ENCODE measurements at regions not wholly inside any gene's neighbourhood (a gene's known extent, or its start where the extent isn't known, plus 50 kb on each side); places are given as distances from the start of the nearest gene placed in this dataset.

- Histone ChIP-seq H3K27me3 (ENCODE audit: control insufficient read depth, insufficient read depth, low read length) (no peaks in the 10 kb centered on the region), H3K4me3 (ENCODE audit: low read depth, low read length) (no peak overlapping the region), H3K27ac (ENCODE audit: low read depth, low read length) (no peak overlapping the region), H3K9me3 (ENCODE audit: control insufficient read depth, insufficient read depth, low read length) (peaks cover 30% of the 10 kb centered on the region)
- ChIA-PET CTCF (no interaction called here), POLR2A (no interaction called here)
- TF ChIP-seq CTCF (IDR thresholded peaks at IDR 0.05; ENCODE audit: low read depth, low read length) = no peak
- no peak for DNase-seq (ENCODE audit: low read depth, low spot score)
Measured at GRCh38 chr12:125966641-125967040, 901.4 kb downstream of the AACS start.

- DNase-seq (ENCODE audit: low read depth, low spot score) = no peak
- Histone ChIP-seq H3K27me3 (ENCODE audit: control insufficient read depth, insufficient read depth, low read length) (no peaks in the 10 kb centered on the region), H3K4me3 (ENCODE audit: low read depth, low read length) (no peak overlapping the region), H3K27ac (ENCODE audit: low read depth, low read length) (no peak overlapping the region), H3K9me3 (ENCODE audit: control insufficient read depth, insufficient read depth, low read length) (peaks cover 32% of the 10 kb centered on the region)
- ChIA-PET POLR2A (no interaction called here), CTCF (no interaction called here)
- no peak for TF ChIP-seq CTCF (IDR thresholded peaks at IDR 0.05; ENCODE audit: low read depth, low read length)
Measured at GRCh38 chr12:125968413-125968812, 903.2 kb downstream of the AACS start.

GRCh38 chr12:125971981-125972380 lies 906.7 kb downstream of the AACS start:
- peaks cover 33% of the 10 kb centered on the region for H3K9me3 ChIP-seq (ENCODE audit: control insufficient read depth, insufficient read depth, low read length)
- H3K27ac ChIP-seq (ENCODE audit: low read depth, low read length) = no peak overlapping the region
- no peak for DNase-seq (ENCODE audit: low read depth, low spot score)
- H3K4me3 ChIP-seq (ENCODE audit: low read depth, low read length) = no peak overlapping the region
- CTCF ChIA-PET = no interaction called here
- no peaks in the 10 kb centered on the region for H3K27me3 ChIP-seq (ENCODE audit: control insufficient read depth, insufficient read depth, low read length)
- POLR2A ChIA-PET = no interaction called here
- TF ChIP-seq CTCF (IDR thresholded peaks at IDR 0.05; ENCODE audit: low read depth, low read length) = no peak

- no peaks in the 10 kb centered on the region for H3K27me3 ChIP-seq (ENCODE audit: control insufficient read depth, insufficient read depth, low read length)
- no peak overlapping the region for H3K27ac ChIP-seq (ENCODE audit: low read depth, low read length)
- H3K9me3 ChIP-seq (ENCODE audit: control insufficient read depth, insufficient read depth, low read length) = peaks cover 29% of the 10 kb centered on the region
- TF ChIP-seq CTCF (IDR thresholded peaks at IDR 0.05; ENCODE audit: low read depth, low read length) = no peak
- ChIA-PET CTCF (no interaction called here), POLR2A (no interaction called here)
- no peak overlapping the region for H3K4me3 ChIP-seq (ENCODE audit: low read depth, low read length)
- DNase-seq (ENCODE audit: low read depth, low spot score) = no peak
Measured at GRCh38 chr12:125978286-125978685, 913.1 kb downstream of the AACS start.

GRCh38 chr12:125981610-125982253 lies 916.5 kb downstream of the AACS start:
- POLR2A ChIA-PET = no interaction called here
- CTCF ChIA-PET = no interaction called here

More at GRCh38 chr12:125981610-125982253, 916.5 kb downstream of the AACS start:
- H3K27ac ChIP-seq (ENCODE audit: low read depth, low read length) = no peak overlapping the region
- DNase-seq (ENCODE audit: low read depth, low spot score) = no peak
- peaks cover 45% of the 10 kb centered on the region for H3K9me3 ChIP-seq (ENCODE audit: control insufficient read depth, insufficient read depth, low read length)
- no peaks in the 10 kb centered on the region for H3K27me3 ChIP-seq (ENCODE audit: control insufficient read depth, insufficient read depth, low read length)
- H3K4me3 ChIP-seq (ENCODE audit: low read depth, low read length) = no peak overlapping the region
- TF ChIP-seq CTCF (IDR thresholded peaks at IDR 0.05; ENCODE audit: low read depth, low read length) = no peak
